IPS-NIHi7 (cell line): ENCODE measurements at regions not wholly inside any gene's neighbourhood (a gene's known extent, or its start where the extent isn't known, plus 50 kb on each side); places are given as distances from the start of the nearest gene placed in this dataset.

ENCODE experiments used
- DNase-seq: peaks from one replicate; pipeline ENCODE4 v3.0.0; 2012; ENCODE audit warnings: mixed read lengths; ENCODE audit errors: extremely low spot score

DNA sequence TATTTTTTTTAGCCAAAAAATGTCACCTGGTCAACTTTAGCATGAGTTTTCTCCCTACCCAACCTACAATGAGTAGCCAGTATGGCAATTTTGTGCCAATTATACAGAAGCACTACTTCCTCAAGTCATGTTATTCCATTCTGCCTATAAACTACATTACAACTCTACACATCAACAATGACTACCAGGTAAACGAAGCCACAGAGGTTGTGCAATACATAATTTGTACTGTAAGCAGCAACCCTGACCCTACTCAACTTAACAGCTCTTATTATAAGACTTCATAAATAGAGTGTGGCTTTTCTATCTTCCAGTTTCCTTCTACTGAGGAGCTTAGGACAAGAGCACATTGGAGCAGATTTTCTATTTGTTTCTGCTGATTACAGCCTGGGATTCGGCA is 160.5 kb downstream of the HS3ST1 start:
- DNase-seq: no peak

DNA sequence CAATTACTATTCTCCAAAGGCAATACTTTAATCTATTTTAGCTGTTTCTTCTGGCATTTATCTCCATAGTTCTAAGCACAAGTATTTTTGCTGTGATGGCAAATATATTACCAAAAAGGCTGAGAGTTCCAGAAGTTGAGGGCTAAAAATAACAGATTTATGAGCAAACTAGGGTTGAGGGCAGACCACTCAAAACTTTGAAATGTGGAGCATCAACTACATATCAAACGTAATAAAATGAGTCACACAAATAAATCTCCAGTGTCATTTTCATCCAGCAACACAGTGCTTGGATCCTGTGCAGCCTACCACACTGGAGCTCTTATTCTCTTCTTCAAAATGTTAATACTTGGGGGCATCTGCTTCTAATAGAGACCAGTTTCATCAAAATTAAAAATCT is 163.9 kb downstream of the HS3ST1 start:
- DNase-seq: no peak

DNA sequence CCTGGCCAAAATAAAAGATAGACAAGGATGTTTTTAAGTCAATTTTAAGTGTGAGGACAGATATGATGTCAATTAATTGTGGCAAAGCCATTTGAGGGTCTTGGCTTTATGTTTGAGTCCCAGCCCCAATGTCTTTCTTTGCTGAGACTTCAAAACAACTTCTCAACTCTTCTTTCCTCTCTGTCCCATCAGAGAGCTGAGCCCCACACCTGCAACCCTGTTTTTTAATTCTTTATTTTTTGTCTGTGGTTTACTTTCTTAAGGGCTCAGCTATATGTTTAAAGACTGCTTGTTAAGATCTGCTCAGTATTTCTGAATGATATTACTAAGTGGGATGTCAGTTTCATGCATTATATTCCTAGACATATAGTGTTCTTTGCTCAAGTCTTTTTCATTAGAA is 164.3 kb downstream of the HS3ST1 start:
- no peak for DNase-seq

DNA sequence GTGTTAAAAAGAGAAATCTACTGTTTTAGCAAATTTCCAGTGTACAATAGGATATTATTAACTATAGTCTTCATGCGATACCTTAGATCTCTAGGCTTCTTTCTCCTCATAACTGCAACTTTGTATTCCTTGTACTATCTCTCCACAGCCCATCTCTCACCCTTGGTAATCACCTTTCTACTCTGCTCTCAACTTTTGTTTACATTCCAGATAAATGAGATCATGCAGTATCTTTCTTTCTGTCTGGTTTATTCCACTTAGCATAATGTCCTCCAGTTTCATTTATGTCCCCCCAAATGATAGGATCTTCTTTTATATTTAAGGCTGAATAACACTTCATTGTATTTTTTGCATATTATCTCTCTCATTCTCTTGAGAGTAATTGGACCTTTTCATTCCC is 165.5 kb downstream of the HS3ST1 start:
- DNase-seq: no peak

DNA sequence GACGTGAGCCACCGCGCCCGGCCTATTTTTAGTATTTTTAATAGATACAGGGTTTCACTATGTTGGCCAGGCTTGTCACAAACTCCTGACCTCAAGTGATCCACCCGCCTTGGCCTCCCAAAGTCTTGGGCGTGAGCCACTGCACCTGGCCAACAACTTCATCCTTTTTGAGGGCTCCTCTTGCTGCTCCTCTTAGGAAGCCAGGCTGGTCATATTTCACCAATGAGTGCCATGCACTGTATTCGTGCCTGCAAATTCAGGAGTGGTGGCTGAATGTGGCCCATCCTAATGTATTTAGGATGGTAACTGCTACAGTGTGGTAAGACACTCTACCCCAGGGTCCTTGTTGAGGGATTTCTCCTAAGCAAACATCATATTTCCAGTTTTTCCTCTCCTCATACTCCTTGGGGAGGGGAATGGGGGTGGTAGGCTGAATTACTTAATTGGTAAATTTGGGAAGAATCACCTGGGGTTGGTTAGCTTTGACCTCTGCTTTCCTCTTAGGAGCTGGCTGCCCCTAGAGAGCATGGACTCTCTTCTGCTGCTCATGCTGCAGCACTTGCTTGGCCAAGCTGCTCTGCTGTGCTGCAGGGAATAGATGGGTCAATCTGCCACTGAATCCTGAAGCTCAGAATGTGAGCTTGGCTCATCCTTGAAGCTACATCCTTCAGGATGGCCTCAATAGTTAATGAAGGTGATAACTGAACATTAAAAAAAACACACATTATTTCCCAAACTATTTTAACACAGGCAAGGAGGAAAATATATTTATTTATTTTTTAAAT is 167.4 kb downstream of the HS3ST1 start:
- no peak for DNase-seq

DNA sequence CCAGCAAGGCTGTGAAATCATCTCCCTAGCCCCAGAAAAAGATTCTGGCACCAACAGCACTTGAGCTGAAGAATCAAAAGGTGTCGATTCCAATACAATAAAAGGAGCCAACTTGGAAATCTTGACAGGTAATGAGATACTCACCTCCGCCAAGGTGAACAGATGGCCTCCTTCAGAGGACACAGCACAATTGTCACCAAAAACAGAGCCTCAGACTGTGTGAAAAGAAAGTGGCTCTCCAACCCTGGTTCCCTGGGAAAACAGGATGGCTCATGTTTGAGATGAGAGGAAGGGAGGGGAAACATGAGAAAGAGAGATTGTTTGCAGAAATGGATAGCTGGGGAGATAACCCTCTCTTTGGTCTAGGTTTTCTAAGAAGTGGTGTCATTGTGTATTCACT is 168.9 kb downstream of the HS3ST1 start:
- DNase-seq: no peak

DNA sequence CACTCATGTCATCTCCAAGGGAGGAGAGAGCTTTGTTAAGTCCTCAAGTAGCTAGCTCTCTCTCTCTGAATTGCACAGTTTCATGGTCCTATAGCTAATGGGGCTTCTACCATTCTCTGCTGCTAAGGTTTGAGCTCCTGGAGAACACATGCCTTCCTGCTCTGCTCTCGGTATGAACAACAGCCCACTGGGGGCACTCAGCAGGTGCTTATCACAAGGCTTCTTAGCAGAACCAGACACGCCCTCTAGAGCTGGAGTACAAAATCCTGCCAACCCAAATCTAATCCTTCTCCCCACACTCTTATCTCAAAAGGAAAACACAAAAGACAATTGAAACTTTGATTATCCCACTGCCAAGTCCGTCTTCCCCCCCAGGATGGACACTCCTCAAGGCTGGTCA is 176.5 kb downstream of the HS3ST1 start:
- peak; percentile 13 for DNase-seq

DNA sequence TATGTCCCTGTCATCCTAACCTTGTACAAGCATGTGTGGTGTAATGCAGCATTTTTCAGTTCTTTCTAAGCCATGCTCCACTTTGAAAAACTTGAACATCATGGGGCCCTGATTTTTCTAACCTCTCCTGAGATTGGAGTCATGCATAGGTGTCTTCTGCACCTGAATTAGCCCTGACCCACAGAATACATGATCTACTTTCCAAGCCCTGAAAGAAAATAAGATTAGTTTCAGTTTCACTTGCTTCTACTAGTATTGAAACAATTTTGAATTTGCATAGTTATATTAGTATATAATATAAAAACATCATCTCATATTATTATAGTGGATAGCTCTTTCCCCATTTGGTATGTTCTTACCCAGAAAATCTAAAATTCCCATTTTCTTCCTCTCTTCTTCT is 178.2 kb downstream of the HS3ST1 start:
- DNase-seq: no peak

DNA sequence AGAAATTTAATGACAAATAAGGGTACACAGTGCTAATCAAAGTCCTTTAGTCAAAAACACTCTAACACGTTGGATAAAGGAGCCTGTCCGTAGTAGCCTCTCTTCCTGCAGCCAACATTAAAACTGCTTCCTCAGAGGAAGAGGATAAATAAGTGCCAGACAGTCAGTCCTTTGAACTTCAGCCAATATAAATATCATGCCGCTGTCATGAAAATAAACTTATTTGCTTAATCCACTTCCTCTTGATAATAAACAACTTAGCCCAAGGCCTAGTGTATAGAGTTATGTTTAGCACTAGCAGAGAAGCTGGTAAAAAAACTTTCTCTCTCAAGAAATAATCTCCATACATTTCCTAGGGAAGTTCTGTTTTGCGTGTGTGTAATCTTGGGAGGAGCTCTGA is 196.7 kb downstream of the HS3ST1 start:
- DNase-seq: no peak

DNA sequence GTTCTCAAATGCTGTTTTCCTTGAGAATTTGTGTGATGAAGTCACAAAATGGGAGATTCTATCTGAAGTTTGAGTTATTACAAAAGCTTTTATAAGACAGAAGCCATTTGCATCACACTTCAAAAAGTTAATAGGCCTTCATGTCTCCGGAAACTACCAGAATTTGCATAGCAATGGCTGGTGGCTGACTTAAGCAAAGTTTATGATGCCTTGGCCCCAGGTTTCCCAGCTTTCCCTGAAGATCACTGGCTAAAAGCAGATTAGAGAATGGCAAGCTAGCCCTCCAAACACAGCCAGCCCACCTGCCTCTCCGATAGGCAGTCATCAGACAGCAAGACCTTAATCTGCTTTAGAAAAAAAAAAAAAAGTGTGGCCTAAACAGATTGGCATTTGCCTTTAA is 197.8 kb downstream of the HS3ST1 start:
- peak; percentile 12 for DNase-seq

DNA sequence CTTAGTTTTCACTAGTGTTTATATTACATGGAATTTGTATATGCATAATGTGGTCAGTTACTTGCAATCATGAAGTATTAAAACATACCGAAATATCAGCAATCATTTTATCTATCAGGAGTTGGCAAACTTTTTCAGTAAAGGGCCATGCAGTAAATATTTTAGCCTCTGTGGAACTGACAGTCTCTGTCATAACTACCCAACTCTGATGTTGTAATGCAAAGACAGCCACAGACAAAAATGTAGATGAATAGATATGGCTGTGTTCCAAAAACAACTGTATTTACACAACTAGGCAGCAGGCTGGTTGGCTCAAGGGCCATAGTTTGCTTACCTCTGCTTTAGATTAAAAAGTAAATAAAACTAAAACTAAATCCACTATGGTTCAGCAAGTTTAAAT is 200.2 kb downstream of the HS3ST1 start:
- DNase-seq: no peak

DNA sequence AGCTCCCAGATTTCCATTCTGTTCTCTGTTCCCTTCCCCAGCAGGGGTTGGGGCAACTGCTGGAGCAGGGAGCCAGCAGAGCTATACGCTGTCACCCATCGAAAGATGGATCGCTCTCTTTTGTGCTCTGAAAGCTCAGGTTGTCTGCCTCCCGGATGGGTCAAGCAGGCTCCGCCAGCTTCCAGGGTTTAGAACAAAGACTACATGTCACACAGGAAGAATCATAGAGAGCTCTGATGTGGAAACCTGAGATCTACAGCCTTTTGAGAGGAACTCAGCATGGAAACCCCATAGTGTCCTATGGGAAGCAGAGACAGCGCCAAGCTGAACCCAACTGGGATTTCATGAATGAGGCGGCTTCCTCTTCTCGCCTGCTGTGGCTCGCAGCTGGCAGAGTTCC is 205.4 kb downstream of the HS3ST1 start:
- DNase-seq: no peak

DNA sequence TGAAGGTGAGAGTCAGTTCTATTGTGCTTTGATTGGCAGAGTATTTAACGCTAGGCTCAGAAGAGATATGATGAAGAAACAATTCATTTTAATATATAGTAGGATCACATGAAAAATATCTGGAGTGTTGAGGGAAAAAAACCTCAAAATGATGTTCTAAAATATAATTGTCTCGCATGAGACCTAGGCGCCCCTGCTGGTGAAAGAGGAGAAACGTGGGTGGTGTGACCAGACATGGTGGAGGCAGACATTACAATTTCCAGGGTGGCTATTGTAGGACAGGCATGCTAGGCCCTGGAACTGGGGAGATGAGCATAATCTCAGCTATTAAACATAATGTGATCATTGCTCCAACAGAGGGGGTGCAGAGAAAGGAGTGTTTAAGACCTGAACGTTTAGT is 210.0 kb downstream of the HS3ST1 start:
- no peak for DNase-seq

DNA sequence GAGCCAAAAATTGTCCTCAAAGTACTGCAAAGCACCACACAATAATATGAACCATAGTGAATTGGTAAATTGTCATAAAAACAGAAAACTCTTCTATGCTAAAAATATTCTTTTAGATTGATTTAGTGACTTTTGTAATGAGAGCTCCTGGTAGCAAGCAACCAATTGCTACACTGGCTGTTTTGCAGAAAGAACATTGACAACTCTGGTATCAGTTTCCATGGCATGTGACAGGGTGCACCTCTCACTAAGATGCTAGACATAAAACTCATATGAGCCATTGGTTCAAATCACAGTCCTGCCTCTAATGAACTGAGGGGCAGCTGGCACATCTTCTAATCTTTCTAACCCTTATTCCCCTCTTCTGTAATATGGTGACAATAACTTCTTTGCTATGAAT is 212.2 kb downstream of the HS3ST1 start:
- DNase-seq: no peak

DNA sequence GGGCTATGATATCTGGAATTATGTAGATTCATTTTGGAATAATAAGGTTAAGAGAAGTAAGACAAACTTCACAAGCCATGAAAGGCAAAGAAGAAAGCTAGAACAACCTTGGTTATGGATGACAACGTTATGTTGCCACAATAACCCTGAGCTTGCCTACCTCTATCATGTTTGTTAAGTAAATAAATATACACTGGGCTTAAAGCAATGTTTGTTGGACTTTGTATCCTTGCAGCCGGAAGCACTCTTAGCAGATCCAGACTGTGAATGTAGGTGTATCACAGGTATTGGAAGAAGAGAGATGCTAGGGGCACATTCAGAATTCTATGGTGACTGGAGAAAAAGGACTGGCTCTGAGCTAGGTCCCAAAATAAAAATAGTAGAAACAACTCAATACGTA is 214.4 kb downstream of the HS3ST1 start:
- DNase-seq: no peak

DNA sequence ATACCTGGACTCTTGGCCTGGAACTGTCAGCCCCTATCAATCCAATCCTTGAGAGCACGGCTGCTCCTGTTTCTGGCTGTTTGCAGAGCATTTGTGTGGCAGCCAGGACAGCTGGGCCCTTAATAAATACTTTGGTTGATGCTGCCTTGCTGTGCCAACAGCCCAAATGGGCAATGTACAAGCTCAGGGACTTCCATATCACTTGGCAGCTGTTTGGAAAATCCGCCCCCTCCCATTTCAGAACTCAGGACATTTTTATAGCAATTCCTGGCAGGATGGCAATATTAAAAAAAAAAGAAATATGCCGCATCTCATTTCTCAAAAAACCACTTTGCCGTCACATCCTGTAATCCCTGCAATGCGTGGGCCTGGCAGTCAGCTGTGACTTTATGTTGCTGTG is 218.9 kb downstream of the HS3ST1 start:
- DNase-seq: no peak

DNA sequence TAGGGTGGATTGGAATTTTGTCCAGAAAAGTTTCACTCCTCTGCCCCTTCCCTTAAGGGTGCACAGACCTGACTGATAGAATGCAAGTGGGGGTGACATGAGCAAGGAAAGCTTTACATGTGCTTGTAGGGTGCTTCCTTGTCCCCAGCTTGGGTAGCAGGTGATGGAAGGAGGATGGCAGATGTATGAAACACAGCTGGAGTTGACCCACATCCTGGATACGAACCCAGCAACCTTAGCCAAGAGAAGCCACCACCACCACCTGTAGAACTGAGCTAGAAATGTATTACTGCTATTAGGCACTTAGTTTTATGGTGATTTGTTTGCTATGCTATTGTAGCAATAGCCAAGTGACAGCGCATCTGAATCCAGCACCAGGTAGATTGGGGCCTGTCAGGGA is 227.4 kb downstream of the HS3ST1 start:
- DNase-seq: no peak

DNA sequence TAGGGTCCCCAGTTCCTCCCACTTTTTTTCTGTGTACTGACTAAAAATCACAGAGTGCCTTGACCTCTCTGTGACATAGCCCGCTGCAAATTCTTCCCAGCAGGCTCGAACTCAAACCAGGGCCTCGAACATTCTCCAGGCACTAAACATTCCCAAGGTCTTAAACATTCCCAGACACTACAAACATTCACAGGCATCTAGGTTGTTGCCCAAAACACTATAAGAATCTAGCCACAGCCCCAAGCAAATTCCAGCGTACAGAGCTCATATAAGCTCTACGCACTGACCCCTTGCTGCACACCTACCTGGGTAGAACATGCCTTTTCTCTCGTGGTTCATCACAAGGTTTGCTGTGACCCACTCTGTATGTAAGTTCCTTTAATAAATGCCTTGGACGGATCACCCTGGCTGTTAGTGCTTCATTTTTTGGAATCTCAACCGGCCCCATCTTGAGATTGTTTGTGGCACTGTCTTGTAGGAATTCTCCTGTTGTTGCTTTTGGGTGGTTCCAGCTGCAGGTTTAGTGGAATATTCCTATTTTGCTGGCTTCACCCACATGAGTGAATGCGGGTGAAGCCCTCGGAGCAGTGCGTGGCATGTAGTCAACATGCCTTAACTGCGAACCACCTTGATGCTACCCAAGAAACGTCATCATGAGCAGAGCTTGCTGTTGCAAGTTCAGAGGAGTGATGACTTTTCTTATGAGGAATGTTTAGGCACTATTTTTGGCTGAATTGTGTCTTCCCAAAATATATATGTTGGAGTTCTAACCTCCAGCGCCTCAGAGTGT is 230.0 kb downstream of the HS3ST1 start:
- no peak for DNase-seq

DNA sequence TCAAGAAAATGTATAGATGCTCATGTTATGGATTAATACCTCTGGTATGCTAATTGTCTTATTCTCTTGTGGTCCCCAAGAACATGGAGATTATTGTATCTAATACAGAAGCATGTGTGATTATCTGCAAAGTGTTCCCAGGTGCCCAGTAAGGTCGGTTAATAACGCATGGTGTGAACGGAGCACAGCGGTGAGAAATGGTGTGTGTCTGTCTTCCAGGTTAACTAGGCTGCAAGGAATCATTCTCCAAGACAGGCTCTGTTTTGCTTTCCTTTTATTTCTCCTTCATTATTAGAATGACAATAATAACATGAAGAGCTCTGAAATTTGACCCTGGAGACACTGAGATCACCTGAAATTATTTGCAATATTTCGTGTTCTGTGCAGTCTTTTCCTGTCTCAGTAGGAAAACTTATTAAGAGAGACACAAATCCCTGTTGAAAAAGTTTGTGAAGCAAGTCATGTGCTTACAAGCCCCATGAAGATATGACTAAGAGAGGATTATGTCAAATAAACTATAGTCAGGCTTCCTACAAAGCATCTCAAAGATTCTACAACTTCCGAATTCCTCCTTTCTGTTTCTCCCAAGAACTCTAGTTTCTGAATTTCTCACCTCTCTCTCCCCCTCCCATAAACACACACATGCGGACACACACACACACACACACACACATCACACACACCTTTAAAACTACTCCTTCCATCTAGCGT is 230.9 kb downstream of the HS3ST1 start:
- no peak for DNase-seq

DNA sequence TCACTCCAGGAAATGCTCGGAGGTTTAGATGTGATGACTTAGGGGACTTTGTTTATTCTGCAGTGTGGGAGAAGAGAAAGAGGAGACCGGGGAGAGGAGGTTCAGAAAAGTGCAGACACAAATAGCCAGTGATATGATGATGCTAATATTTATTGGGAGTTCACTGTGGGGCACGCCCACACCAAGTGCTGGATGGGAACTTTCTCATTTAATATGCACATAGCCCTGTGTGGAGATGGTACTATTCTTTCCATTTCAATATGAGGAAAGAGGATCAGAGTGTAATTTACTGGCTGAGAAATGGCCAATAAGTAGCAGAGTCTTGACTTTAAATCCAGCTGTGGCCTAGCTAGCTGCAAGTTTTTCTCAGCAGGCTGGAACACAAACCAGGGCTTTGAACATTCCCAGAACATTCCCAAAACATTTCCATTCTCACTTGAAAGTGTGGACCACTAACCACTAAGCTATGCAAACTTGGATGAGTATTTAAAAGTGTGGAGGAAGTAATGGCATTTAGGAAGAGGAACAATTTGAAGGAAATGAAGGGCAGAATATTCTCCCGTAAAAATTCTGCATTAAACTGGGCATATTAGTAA is 231.7 kb downstream of the HS3ST1 start:
- no peak for DNase-seq

DNA sequence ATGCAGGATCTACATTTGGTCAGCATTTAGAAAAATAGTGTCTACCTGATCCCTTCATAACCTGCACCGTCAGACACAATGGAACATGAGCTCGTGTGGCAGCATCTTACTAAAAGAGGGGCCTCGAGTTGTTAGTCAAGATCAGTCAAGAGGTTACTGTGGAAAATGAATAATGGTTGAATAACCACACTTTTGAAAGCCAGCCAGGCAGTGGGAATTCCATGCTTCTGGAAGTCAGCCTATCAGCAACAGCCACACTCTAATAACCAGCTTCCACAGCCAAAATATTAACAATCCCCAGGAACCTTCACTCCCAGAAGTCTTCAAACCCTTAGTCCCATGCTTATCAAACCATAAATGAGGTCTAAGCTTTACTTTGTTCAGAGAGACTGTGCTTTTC is 234.3 kb downstream of the HS3ST1 start:
- DNase-seq: no peak

DNA sequence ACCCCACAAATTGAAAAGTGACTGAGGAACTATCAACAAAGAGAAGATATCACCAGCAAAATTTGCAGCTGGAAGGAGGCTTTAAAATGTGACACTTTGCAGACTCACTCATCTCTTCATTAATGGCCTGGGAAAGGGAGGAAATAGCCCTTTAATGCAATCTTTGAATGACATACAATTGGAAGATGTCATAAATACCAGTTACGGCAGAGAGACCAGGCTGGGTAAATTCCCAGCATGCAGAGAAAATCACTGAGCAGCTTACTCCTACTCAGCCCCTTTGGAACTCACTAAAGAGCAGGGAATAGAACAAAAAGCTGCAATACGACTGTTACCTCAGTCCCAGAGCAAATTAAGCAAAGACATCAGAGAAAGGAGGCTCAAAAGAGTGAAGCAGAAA is 238.9 kb downstream of the HS3ST1 start:
- DNase-seq: no peak
